ENCODE measurements at regions not wholly inside any gene's neighbourhood (a gene's known extent, or its start where the extent isn't known, plus 50 kb on each side); places are given as distances from the start of the nearest gene placed in this dataset.
"Not testable (repeated sequence)": the region's sequence is repeated elsewhere in the genome, so short reads cannot be mapped to it uniquely, and the experiment has no call there.

DNA sequence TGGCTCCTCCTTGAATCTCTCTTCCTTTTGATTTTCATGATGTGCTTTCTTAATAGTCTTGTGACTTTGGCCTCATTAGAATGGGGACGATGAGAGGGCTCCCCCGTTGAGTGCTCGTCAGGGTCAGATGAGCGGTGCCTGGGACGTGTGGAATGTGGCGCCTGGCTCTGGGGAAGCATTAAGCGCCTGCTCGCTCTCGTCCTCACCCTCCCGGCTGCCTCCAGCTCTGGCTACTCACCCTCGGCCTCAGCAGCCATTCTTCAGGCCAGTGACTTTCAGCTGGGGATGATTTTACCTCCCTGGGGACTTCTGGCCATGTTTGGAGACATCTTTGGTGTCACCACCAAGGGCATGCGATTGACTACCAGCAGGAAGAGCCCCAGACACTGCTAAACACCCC, 69.7 kb downstream of the RPS6KA4 start:
- no peak for DNase-seq

DNA sequence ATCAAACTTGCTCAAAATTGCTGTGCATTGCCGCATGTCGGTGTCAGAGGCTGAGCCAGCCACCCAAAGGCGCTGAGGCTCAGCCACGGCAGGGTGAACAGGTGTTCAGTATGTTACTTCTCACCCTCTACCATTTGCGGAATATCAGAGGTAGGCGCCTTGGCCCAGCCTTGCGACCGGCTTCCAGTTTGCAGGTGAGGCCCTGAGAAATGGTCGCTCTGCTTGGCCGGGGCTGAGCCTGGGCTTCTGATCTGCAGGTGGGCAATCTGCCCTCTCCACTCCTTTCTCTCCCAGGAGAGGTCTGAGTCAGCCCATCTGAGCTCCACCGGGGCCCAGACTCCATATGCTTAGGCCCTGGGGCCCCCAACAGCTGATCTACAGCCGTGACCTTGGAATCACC, 71.0 kb downstream of the RPS6KA4 start:
- no peak for DNase-seq

DNA sequence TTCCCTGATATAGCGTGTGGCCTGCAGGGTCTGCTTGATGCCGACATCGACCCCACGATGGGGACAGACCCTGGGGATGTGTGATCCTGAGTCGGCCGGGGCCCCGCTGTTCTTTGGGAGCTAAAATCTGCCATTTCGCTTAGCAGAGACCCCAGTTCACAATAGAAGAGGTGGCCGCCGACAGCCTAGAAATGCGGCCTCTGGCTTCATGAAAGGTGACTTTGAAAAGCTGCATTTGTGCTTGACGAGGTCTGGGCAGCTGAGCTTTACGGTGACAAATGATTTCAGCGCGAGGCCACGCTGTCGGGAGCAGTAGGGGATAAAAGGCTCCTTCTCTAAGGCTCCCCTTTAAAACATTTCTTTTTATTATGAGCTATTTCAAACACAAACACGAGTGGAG, 71.7 kb downstream of the RPS6KA4 start:
- DNase-seq: no peak

DNA sequence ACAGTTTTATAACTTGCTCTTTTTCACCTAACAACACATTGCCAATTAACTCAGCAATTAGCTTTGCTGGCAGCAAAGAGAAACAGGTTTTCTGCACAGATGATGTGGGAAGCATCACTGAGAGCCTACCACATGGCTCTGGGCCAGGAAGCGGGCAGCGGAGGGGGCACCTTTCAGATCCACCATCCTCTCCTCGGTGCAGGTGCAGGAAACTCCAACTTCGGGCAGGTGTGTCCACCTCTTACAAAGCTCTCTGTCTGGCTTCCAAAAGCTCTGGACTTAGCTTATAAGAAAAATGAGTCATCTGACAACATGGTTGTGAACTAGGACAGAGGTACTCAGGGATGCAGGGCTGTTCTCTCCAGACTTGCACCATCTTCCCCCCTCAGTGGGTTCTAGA, 77.0 kb downstream of the RPS6KA4 start:
- no peak for DNase-seq

DNA sequence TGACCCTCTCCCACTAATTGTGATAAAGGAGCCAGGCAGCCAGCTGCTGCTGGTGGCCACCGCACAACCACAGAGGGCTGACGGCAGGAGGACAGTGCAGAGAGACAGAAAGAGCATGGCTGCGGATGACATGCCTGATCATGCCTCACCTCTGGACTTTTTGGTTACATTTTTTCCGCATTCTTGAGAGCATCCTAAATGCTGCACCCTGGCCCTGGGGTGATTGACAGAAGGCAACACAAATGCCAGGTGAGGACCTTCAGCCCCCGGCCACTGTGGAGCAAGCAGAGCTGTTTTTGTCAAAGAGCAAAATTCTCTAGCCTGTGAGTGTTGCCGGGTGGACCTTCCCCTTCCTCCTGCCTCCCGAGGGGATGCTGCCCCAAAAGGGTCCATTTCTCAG, 78.5 kb downstream of the RPS6KA4 start:
- no peak for DNase-seq

DNA sequence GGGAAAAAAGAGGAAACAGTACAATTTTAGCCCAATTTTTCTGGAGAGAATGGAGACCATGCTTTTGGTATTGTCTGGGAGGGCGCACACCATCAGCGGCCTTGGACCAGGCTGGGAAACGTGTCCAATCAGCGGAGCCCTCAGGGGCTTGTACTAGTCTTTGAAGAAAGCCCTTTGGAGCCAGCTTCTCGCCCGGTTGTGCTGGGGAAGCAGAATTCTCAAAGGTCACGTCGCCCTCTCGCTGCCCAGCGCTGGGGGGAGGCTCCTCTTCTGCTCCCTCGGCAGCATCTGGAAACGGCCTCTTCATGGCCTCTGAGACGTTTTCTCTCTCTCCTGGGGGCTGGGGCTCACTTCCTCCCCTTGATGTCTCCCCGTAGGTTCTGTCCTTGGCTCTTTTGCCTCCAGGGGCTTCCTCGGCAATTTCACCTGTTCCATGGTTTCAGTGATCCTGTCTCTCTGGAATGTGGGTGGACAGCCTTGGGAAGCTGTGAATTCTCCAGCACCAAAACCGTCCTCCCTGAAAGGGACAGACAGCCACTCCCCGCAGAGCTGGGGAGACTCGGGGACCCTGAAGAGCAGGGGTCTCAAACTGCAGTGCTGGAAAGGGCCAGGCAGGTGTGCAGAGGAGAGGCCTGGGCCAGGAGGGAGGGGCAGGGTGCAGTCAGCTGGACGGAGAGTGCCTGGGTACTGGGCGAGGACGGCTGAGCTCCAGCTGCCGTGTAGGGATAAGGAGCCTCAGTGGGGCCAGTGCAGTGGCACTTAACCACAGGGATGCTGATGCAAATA, 80.2 kb downstream of the RPS6KA4 start:
- DNase-seq: no peak

DNA sequence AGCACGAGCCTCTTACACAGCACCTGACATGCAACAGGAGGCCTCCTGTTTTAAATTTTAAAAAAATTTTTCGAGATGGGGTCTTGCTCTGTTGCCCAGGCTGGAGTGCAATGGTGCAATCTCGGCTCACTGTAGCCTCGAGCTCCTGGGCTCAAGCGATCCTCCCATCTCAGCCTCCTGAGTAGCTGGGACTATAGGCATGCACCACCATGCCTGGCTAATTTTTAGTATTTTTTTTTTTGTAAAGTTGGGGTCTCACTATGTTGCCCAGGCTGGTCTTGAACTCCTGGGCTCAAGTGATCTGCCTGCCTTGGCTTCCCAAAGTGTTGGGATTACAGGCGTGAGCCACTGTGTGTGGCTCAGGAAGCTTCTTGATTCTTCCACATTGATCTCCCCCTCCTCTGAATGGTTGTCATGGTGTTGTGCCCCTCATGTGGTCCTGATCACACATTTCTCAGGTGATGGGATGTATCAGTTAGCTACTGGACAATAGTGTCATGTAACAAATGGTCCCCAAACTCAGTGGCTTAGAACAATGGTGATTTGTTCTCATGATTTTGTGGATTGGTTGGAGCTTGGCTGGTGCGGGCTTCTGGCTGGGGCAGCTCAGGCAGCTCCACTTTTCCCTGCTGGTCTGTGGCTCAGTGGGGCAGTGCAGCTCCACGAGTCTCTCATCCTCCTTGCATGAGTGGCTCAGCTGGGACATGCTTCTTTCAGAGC, 81.0 kb downstream of the RPS6KA4 start:
- DNase-seq: not testable (repeated sequence)

DNA sequence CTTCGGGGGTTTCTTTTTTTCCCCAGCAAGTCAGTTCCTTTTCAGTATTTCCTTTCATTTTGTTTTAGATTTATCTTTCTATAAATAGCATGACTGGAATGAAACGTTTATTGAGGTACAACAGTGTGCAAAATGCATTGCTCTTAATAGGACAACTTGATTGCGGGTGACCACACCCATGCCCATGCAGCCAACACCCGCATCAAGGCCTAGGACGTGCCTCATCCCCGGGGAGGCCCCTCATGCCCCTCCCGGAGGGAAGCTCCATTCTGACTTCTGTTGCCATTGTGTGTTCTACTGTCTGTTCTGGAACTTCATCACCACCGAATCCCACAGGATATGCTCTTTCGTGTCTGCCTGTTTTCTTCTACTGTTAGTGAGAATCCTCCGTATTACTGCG, 82.2 kb downstream of the RPS6KA4 start:
- no peak for DNase-seq

DNA sequence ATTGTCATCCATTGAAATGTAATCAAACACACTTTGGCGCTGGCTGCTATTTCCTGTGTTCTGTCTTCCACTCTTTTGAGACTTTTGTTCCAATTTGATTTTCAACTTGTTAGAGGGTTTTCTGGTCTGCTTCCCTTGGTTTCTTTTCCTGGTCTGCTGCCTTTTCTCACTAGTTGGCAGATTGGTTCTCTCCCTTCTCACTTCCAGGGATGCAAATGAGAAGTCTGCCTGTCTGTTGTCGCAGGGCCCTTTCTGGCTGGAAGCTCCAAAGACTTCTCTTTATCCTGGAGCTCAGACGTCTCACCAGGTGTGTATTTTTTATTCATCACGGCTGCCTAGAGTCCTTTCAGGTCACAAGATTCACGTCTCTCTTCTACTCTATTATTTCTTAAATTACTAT, 84.0 kb downstream of the RPS6KA4 start:
- DNase-seq: no peak

DNA sequence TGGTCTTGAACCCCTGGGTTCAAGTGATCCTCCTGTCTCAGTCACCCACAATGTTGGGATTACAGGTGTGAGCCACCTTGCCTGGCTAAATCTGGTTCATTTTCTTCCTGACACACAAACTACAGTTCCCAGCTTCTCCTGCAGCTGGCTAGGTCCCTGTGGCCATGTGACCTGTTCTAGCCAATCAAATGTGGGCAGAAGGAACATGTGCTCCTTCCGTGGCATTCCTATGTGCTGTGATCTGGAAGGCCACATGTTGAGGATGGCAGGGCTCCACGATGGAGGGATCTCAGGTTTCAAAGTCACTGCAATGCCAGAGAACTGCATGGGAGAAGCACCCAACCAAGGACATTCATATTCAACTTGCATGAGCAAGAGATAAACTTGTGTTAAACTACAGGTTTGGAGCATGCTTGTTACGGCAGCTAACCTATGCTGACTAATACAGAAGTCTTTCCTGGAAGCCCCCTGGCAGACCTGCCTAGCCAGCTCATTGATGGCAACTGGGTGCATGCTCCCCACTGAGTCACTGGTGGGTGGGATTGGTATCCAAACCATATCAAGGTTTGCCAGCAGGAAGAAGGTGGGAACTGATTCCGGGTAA, 86.0 kb downstream of the RPS6KA4 start:
- no peak for DNase-seq

DNA sequence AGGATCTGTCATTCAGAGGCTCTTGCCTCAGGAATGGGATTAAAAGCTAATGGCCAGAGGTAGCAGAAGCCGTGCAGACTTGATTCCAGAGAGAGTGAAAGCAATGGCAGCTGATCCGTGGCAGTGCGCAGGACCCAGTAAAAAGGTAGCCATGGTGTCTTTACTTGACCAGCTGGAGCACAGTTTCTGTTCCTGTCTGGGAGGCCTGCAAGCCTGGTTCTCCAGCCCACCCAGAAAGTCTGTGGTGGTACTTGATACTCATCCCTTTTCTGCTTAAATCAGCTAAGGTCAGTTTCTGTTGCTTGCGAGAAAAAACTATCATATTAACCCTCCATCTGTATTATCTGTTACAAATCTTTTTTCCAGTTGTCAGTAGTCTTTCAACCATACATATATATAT, 86.7 kb downstream of the RPS6KA4 start:
- no peak for DNase-seq

DNA sequence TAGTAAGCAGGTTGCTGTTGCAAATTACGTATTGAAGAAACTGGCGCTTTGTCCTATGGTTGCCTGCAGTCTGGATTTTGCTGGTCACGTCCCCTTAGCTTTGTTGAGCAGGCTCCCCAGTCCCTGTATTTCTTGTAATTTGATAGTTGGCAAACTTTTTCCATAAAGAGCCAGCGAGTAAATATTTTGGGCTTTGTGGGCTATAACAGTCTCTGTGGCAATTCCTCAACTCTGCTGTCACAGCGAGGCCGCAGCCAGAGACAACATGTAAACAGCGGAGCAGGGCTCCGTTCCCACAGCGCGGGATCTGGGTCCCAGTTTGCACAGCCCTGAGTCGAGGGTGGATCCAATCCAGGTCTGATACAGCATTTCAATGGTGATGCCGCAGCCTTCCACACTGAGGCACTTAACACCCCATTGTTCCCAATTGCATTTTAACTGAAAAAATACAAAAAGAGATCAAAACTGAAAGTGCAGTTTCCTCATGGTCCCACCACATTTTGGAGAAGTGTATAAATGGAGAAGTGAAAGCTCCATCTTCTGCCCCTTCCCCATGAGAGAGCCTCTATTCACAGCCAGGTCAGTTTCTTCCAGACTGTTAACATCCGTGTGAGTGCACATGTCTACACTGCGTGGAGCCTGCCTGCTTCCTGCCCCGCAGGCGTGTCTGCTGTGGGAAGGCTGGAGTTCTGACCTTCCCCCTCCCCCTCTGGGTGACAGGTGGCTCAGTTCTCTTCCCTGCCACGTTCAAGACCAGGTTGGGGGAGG, 89.1 kb downstream of the RPS6KA4 start:
- DNase-seq: peak; percentile 53

DNA sequence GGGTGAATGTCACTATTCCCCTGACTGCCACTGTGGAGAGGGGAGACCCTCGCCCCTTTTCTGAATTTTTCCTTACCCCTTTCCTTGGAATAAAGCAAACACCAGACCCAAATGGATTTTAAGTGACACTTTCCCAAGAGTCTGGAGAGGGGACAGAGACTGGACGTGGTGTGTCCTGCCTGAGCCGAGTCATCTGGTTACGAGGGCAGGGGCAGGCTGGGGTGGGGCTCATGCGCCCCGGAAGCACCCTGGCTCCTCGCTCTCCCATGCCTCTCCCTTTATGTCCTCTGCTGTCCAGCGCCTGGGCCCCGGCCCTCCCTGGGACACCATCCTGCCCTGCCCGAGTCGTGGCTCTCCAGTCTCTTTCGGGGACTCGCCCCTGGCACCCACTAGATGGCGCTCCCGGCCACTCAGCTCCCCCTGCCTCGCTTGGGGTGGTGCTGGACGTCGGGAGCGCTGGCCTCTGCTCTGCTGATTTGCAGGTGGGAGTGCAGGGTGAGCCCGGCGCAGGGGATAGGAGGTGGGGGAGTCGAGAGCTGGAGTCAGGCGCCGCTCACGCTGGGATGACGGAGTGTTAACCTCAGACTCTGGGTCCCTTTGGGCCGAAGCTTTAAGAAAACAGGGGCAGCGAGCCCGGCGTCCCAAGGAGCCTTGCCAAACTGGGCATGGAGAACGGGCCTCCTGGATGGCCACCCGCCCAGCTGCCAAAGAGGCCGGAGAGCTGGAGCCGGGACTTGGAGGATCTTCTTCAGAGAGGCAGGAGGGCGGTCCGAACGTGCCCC, 89.8 kb downstream of the RPS6KA4 start:
- DNase-seq: peak; percentile 88

DNA sequence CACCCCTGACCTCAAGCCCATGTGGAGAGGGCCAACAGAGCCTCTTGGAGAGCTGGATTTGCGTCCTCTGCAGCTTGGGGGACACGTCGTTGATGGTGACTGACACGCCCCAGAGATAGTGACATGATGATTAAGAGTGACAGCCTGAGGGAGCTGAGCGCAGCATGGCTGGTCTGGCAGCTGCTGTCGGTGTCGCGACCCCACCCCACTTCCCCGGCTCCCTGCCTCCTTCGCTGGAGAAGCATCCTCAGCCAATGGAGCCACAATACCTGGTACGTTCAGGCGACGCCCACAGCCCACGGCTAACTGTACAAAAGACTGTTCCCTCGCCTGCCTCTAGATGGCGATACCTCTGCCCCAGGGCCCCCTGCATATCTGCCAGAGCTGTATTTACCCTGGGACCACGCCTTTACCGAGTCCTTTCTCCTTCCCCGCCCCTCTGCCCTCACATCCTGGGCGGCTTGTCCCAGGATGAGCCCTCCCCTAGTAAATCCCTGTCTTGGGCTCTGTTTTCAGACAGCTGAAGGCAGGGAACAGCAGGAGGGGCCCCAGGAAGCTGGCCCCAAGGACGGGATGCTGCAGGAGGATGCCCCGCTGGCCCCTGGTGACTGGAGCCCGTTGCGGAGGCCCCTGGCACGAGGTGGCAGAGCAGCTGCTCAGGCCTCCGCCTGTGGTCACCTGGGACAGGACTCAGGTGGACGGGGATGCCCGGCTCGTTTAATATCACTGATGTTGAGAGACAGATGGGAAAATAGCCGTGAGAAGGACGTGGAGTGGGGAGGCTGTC, 90.6 kb downstream of the RPS6KA4 start:
- DNase-seq: peak; percentile 63

DNA sequence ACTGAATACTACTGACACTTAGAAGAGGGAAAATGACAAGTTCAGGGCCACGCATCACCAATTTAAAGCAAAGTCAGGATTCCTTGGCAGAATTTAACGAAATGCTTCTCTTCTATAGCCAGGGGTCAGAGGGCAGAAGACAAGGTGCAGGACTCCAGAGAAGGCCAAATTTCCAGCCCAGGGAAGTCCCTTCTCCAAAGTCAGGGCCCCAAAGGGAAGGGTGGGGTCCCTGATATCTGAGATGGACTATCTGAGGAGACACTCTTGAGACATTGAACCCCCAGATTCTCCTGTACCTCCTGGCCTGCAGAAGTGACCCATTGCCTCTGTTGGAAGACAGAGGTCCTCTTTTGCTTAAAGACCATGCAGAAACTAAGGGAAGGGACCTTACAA, 91.2 kb downstream of the RPS6KA4 start:
- DNase-seq: no peak

DNA sequence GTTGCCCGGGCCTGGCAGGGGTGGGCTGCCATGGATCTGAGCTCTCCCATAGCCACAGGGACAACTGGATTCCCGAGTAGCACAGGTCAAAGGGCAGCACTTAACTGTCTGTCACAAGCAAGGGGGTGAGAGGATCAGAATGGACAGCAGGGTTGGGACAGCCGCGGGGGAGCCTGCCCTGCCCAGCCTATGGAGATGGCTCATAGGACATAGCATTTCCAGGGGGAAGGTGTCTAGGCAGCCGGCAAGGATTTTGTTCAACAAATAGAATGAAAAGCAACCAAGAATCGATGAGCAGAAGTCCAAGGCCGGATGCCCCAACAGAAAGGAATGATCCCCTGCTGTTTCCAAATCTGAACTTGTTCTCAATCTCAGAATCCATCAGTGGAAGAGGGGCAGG, 92.9 kb downstream of the RPS6KA4 start:
- no peak for DNase-seq

DNA sequence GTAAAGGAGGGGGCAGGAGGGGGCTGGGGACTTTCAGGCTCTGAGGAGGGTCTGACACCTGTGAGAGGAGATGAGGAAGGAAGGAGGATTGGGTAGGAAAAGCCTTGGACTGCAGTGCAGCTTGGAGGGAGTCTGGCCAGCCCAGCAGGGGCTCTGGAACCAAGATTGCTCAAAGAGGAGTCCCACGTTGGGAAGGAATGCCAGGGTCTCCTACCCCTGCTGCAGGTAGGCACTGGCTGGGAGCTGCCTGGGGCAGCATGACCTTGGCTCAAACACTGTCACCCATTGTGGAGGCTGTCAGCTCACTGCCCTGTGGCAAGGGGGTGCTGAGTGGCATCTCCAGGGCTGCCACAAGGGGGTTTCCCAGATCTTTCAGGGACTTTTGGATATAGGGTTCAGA, 94.5 kb downstream of the RPS6KA4 start:
- DNase-seq: no peak

DNA sequence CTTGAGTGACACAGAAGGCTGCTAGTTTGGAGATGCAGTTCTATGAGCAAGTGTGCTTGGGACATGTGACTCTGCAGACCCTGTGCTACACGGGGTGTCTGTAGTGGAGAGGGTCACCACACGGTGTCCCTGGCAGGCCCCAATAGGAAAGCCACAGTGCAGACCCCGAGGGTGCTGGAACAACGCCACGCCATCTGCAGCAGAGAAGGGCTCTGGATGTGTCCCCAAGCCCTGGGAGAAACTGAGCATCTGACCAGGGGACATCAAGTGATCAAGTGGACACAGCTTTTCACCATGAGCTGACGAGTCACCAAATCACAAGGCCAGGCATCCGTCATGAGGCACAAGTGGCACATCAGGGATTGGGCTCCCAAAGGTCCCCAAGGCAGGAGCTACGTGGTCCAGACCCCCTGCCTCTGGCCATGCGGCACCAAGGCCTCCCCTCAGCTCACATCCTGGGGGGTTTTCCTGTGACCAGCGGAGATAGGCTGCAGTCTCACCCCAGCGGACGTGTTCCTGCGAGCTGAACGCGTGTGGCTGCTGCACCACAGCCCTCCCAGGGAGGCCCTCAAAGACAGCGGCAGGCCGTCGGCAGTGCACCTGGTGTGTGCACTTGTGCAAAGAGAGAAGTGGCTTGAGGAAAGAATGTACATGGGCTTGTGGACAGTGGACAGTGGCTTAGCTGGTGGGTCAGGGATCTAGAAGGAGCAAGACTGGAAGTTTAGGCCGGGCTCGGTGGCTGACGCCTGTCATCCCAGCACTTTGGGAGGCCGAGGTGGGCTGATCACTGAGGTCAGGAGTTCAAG, 96.7 kb downstream of the RPS6KA4 start:
- no peak for DNase-seq

DNA sequence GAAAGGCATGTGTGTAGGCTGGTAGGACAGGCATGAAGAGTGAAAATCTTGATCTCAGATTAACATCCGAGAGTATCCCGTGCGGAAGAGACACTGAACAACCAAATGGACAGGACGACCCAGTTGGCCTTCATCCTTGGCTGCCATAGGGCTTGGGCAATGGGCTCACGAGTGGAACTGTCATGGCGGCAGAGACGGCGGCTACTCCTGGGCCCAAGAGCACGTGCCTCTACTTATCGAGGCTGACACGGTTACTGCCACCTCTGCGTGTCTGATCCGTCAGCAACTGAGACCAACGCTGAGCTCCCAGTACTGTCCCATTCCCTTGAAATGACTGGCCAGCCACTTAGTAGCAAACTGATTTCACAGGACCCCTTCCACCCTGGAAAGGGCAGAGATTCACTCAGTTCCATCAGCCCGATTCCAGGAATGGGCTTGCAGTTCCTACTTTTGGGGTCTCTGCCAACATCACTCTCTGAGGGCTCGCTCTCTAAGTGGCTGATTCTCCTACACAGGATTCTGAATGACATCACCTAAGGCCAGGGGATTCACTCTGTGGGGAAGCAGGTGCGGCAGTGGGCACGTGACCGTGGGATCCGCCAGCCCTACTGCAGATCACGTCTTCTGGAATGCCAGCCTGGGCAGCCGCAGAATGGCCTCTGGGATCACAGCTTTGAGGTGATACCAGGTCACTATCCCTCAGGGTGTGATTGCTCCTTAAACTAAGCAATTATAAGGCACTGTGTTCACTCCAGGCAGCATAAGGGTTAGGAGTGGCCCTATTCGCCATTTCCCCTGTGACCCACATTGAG, 97.8 kb downstream of the RPS6KA4 start:
- no peak for DNase-seq

DNA sequence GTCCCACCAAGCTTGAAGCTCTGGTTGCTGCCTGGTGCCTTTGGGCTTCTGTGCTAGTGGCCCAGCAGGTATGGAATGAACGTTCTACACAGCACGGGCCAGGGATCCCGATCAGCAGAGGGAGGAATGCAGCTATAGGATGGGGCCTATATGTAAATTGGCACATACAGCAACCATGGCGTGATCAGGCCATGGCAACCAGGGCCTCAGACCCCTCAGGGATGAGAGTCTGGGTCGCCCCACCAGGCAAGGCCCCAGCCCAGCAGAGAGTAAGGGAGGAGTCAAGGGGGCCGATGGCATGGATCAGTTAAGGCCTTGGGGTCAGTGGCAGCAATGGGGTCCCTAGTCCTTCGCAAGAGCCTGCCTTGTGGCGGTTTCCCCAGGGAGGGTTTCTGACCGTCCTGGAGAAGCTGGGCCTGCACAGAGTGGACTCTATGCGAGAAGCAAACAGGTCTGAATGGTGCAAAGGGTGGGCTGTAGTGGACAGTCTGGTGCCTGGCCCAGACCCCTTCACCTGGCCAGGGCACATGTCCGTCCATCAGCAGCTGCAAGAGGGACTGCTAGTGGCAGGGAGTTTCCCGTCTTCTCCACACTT, 98.2 kb upstream of the SLC22A11 start:
- no peak for DNase-seq

All from right hindlimb (tissue), 1 donor.